Hypothalamus (tissue), 51 donors: ENCODE measurements at regions not wholly inside any gene's neighbourhood (a gene's known extent, or its start where the extent isn't known, plus 50 kb on each side); places are given as distances from the start of the nearest gene placed in this dataset.

Source experiments
- DNase-seq, 51 donors: peaks; one replicate each; lab custom pipeline; 2025; lab: John Stamatoyannopoulos, UW

GRCh38 chr4:17251101-17251500 lies 260.8 kb downstream of the QDPR start:
- DNase-seq, result no peak

GRCh38 chr4:17250591-17250990 lies 261.3 kb downstream of the QDPR start:
- no peak for DNase-seq

- DNase-seq, result no peak
These were observed 265.2 kb downstream of the QDPR start for GRCh38 chr4:17246656-17247055.

GRCh38 chr4:17241835-17242234 lies 270.1 kb downstream of the QDPR start:
- no peak for DNase-seq

- no peak for DNase-seq
These were observed 273.3 kb downstream of the QDPR start for GRCh38 chr4:17238633-17239032.

- DNase-seq, result no peak
These were observed 275.2 kb downstream of the QDPR start for GRCh38 chr4:17236686-17237085.

- DNase-seq, result no peak
These were observed 277.2 kb downstream of the QDPR start for GRCh38 chr4:17234678-17235077.

- DNase-seq, result peak in 24 of 51 donors; percentile 1 to 47 (median 6)
These were observed 279.2 kb downstream of the QDPR start for GRCh38 chr4:17232566-17233253.

GRCh38 chr4:17231880-17232475 lies 279.9 kb downstream of the QDPR start:
- peak in 1 of 51 donors; percentile 1 for DNase-seq

GRCh38 chr4:17230727-17231126 lies 281.2 kb downstream of the QDPR start:
- no peak for DNase-seq

GRCh38 chr4:17220816-17221215 lies 291.1 kb downstream of the QDPR start:
- DNase-seq, result no peak

- no peak for DNase-seq
These were observed 293.1 kb downstream of the QDPR start for GRCh38 chr4:17218786-17219185.

- DNase-seq, result no peak
These were observed 304.8 kb downstream of the QDPR start for GRCh38 chr4:17206829-17207801.

- no peak for DNase-seq
These were observed 306.5 kb upstream of the LDB2 start for GRCh38 chr4:17204908-17205307.

- no peak for DNase-seq
These were observed 305.4 kb upstream of the LDB2 start for GRCh38 chr4:17203797-17204196.

GRCh38 chr4:17197070-17197469 lies 298.6 kb upstream of the LDB2 start:
- peak in 16 of 51 donors; percentile 0 to 25 (median 6) for DNase-seq

GRCh38 chr4:17195461-17196275 lies 297.2 kb upstream of the LDB2 start:
- no peak for DNase-seq

GRCh38 chr4:17194586-17194985 lies 296.1 kb upstream of the LDB2 start:
- DNase-seq, result no peak

GRCh38 chr4:17189759-17190158 lies 291.3 kb upstream of the LDB2 start:
- DNase-seq, result no peak

GRCh38 chr4:17189401-17189720 lies 290.9 kb upstream of the LDB2 start:
- DNase-seq, result no peak
